ENCODE measurements at regions not wholly inside any gene's neighbourhood (a gene's known extent, or its start where the extent isn't known, plus 50 kb on each side); places are given as distances from the start of the nearest gene placed in this dataset.

- no peak for TF ChIP-seq CTCF (conservative IDR thresholded peaks at IDR 0.05 in 1 of 2, IDR thresholded peaks at IDR 0.05 in 1 of 2; ENCODE audit: low read depth in 1 of 2, low read length in 2 of 2)
- TF ChIP-seq EZH2 (IDR thresholded peaks at IDR 0.05; ENCODE audit: low read length, missing control alignments): no peak
Observed at GRCh38 chr3:102174312-102174712, 260.5 kb upstream of the ZPLD1 start.

Measured in fibroblast of lung (primary cell).